ENCODE measurements at regions not wholly inside any gene's neighbourhood (a gene's known extent, or its start where the extent isn't known, plus 50 kb on each side); places are given as distances from the start of the nearest gene placed in this dataset.

GRCh38 chr1:112263042-112263441 lies 133.0 kb upstream of the CTTNBP2NL start:
- H3K4me3 ChIP-seq (replicated peaks in 1 of 4; ENCODE audit: control extremely low read depth in 1 of 4, insufficient read depth in 1 of 4, low read depth in 3 of 4, low read length in 4 of 4) = no peak overlapping the region
- H2AFZ ChIP-seq (ENCODE audit: low read length) = no peak overlapping the region
- no peaks in the 10 kb centered on the region for H3K4me1 ChIP-seq (ENCODE audit: control insufficient read depth, extremely low read depth, insufficient read depth, low read length)
- no peak overlapping the region for H3K27ac ChIP-seq (ENCODE audit: insufficient read depth, low read length)
- H3K27me3 ChIP-seq (ENCODE audit: control insufficient read depth, insufficient read depth, low read length) = no peaks in the 10 kb centered on the region
- TF ChIP-seq CTCF (conservative IDR thresholded peaks at IDR 0.05 in 1 of 2, IDR thresholded peaks at IDR 0.05 in 1 of 2; ENCODE audit: low read depth in 1 of 2, low read length in 2 of 2) (no peak), EZH2 (IDR thresholded peaks at IDR 0.05; ENCODE audit: low read length, missing control alignments) (no peak)
- no peak overlapping the region for H3K4me2 ChIP-seq (ENCODE audit: extremely low read depth, insufficient read depth, low read length)
- no peaks in the 10 kb centered on the region for H3K36me3 ChIP-seq (ENCODE audit: control insufficient read depth, insufficient read depth, low read length)
- H3K9ac ChIP-seq (ENCODE audit: insufficient read depth, low read length) = no peak overlapping the region
- DNase-seq (ENCODE audit: low read depth in 2 of 2) = no peak
- H4K20me1 ChIP-seq (ENCODE audit: control insufficient read depth, extremely low read depth, insufficient read depth, low read length) = no peaks in the 10 kb centered on the region
- H3K79me2 ChIP-seq (ENCODE audit: control insufficient read depth, insufficient read depth, low read length) = no peaks in the 10 kb centered on the region
- H3K9me3 ChIP-seq (ENCODE audit: control insufficient read depth, insufficient read depth, low read depth, low read length) = no peaks in the 10 kb centered on the region

- Histone ChIP-seq H3K27ac (ENCODE audit: insufficient read depth, low read length) (no peak overlapping the region), H3K4me2 (ENCODE audit: extremely low read depth, insufficient read depth, low read length) (no peak overlapping the region), H3K4me1 (ENCODE audit: control insufficient read depth, extremely low read depth, insufficient read depth, low read length) (no peaks in the 10 kb centered on the region), H3K79me2 (ENCODE audit: control insufficient read depth, insufficient read depth, low read length) (no peaks in the 10 kb centered on the region), H2AFZ (ENCODE audit: low read length) (no peak overlapping the region), H3K4me3 (replicated peaks in 1 of 4; ENCODE audit: control extremely low read depth in 1 of 4, insufficient read depth in 1 of 4, low read depth in 3 of 4, low read length in 4 of 4) (no peak overlapping the region), H3K9ac (ENCODE audit: insufficient read depth, low read length) (no peak overlapping the region), H3K36me3 (ENCODE audit: control insufficient read depth, insufficient read depth, low read length) (no peaks in the 10 kb centered on the region), H4K20me1 (ENCODE audit: control insufficient read depth, extremely low read depth, insufficient read depth, low read length) (no peaks in the 10 kb centered on the region), H3K27me3 (ENCODE audit: control insufficient read depth, insufficient read depth, low read length) (no peaks in the 10 kb centered on the region), H3K9me3 (ENCODE audit: control insufficient read depth, insufficient read depth, low read depth, low read length) (no peaks in the 10 kb centered on the region)
- no peak for TF ChIP-seq CTCF (conservative IDR thresholded peaks at IDR 0.05 in 1 of 2, IDR thresholded peaks at IDR 0.05 in 1 of 2; ENCODE audit: low read depth in 1 of 2, low read length in 2 of 2)
- no peak for TF ChIP-seq EZH2 (IDR thresholded peaks at IDR 0.05; ENCODE audit: low read length, missing control alignments)
- peak; percentile 43 to 61 for DNase-seq (ENCODE audit: low read depth in 2 of 2)
Observed at GRCh38 chr1:112263453-112263852, 132.6 kb upstream of the CTTNBP2NL start.

GRCh38 chr1:112264010-112264409 lies 132.0 kb upstream of the CTTNBP2NL start:
- no peak for TF ChIP-seq EZH2 (IDR thresholded peaks at IDR 0.05; ENCODE audit: low read length, missing control alignments)
- no peak for TF ChIP-seq CTCF (conservative IDR thresholded peaks at IDR 0.05 in 1 of 2, IDR thresholded peaks at IDR 0.05 in 1 of 2; ENCODE audit: low read depth in 1 of 2, low read length in 2 of 2)
- Histone ChIP-seq H3K27me3 (ENCODE audit: control insufficient read depth, insufficient read depth, low read length) (no peaks in the 10 kb centered on the region), H4K20me1 (ENCODE audit: control insufficient read depth, extremely low read depth, insufficient read depth, low read length) (no peaks in the 10 kb centered on the region), H3K9me3 (ENCODE audit: control insufficient read depth, insufficient read depth, low read depth, low read length) (no peaks in the 10 kb centered on the region), H3K4me3 (replicated peaks in 1 of 4; ENCODE audit: control extremely low read depth in 1 of 4, insufficient read depth in 1 of 4, low read depth in 3 of 4, low read length in 4 of 4) (no peak overlapping the region), H3K36me3 (ENCODE audit: control insufficient read depth, insufficient read depth, low read length) (no peaks in the 10 kb centered on the region), H3K9ac (ENCODE audit: insufficient read depth, low read length) (no peak overlapping the region), H3K79me2 (ENCODE audit: control insufficient read depth, insufficient read depth, low read length) (no peaks in the 10 kb centered on the region), H3K4me2 (ENCODE audit: extremely low read depth, insufficient read depth, low read length) (no peak overlapping the region), H3K27ac (ENCODE audit: insufficient read depth, low read length) (no peak overlapping the region), H2AFZ (ENCODE audit: low read length) (no peak overlapping the region), H3K4me1 (ENCODE audit: control insufficient read depth, extremely low read depth, insufficient read depth, low read length) (no peaks in the 10 kb centered on the region)
- no peak for DNase-seq (ENCODE audit: low read depth in 2 of 2)

Data from fibroblast of lung (primary cell).